Brain pericyte (primary cell): ENCODE measurements at regions not wholly inside any gene's neighbourhood (a gene's known extent, or its start where the extent isn't known, plus 50 kb on each side); places are given as distances from the start of the nearest gene placed in this dataset.
A peak's percentile ranks its signal among the peaks of the same experiment; 100 is the strongest.

Experiments
- DNase-seq: peaks from one replicate; pipeline ENCODE4 v3.0.0-alpha.2; 2012; ENCODE audit warnings: low read depth, low spot score

GRCh38 chr13:97057176-97057575, 62.9 kb upstream of the OXGR1 start:
- no peak for DNase-seq

- no peak for DNase-seq
These were observed 64.1 kb upstream of the OXGR1 start for GRCh38 chr13:97058391-97058790.

- no peak for DNase-seq
These were observed 64.7 kb upstream of the OXGR1 start for GRCh38 chr13:97058926-97059325.

- DNase-seq, result no peak
These were observed 73.0 kb upstream of the OXGR1 start for GRCh38 chr13:97067017-97067895.

- peak; percentile 65 for DNase-seq
These were observed 73.9 kb upstream of the OXGR1 start for GRCh38 chr13:97068151-97068550.

GRCh38 chr13:97069050-97069815, 75.0 kb upstream of the OXGR1 start:
- no peak for DNase-seq

- no peak for DNase-seq
These were observed 78.0 kb upstream of the OXGR1 start for GRCh38 chr13:97072297-97072696.

- DNase-seq, result no peak
These were observed 80.3 kb upstream of the OXGR1 start for GRCh38 chr13:97074618-97075017.

GRCh38 chr13:97076898-97077297, 82.6 kb upstream of the OXGR1 start:
- DNase-seq, result no peak

GRCh38 chr13:97077341-97077740, 83.1 kb upstream of the OXGR1 start:
- no peak for DNase-seq

GRCh38 chr13:97079726-97080125, 85.5 kb upstream of the OXGR1 start:
- no peak for DNase-seq

- DNase-seq, result no peak
These were observed 88.4 kb upstream of the OXGR1 start for GRCh38 chr13:97082461-97083207.

- DNase-seq, result no peak
These were observed 96.9 kb upstream of the OXGR1 start for GRCh38 chr13:97091196-97091595.

- DNase-seq, result no peak
These were observed 106.5 kb upstream of the OXGR1 start for GRCh38 chr13:97100821-97101220.

GRCh38 chr13:97101912-97102708, 107.8 kb upstream of the OXGR1 start:
- no peak for DNase-seq

GRCh38 chr13:97106323-97106722, 112.0 kb upstream of the OXGR1 start:
- no peak for DNase-seq

- no peak for DNase-seq
These were observed 113.7 kb upstream of the OXGR1 start for GRCh38 chr13:97107815-97108529.

GRCh38 chr13:97108530-97108900, 113.6 kb upstream of the MBNL2 start:
- DNase-seq, result no peak

- DNase-seq, result no peak
These were observed 112.9 kb upstream of the MBNL2 start for GRCh38 chr13:97109256-97109655.

- peak; percentile 20 for DNase-seq
These were observed 112.2 kb upstream of the MBNL2 start for GRCh38 chr13:97109841-97110492.
